Hematopoietic multipotent progenitor cell treated with erythropoietin and hydrocortisone succinate and interleukin-3 and kit ligand, for 15 days (in vitro differentiated cells): ENCODE measurements at regions not wholly inside any gene's neighbourhood (a gene's known extent, or its start where the extent isn't known, plus 50 kb on each side); places are given as distances from the start of the nearest gene placed in this dataset.
"Not testable (repeated sequence)": the region's sequence is repeated elsewhere in the genome, so short reads cannot be mapped to it uniquely, and the experiment has no call there.

ENCODE experiments used
- DNase-seq: peaks from one replicate; pipeline ENCODE4 v3.0.0-alpha.2; 2015; ENCODE audit warnings: low spot score

DNA sequence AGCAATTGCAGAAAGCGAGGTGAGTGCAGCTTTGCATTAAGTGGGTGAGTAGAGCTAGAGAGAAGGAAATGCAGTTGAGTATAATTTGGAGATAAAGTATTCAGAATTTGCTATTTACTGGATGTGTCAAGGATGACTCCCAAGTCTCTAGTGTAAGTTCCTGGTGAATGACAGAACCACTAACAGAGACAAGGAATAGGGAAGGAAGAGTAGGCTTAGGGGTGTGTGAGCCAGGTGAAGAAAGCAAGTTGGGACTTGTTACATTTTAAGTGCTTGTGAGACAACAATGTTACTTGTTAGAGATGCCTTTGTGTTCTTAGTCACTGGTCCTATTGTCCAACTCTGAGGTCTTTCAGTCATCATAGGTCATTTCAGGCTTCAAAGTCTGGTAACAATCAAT, 70.8 kb downstream of the TBC1D26 start:
- DNase-seq: not testable (repeated sequence)

DNA sequence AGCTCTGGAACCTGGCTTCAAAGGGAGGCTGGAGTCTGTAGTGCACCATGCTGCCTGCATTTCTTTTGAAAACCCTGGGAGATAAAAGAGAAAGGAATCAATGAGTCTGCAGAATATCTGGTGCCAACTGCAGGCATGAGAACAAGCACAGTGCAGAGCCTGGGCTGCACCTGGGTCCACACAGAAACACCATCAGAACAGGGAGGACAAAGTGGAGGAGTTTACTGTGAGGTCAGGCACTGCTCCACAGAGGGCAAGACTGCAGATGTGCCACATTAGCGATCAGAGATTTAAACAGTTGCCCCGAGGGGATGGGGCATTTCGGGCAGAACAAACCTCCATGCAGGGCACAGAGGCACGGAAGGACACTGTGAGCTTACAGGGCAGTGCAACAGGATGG, 74.7 kb downstream of the TBC1D26 start:
- not testable (repeated sequence) for DNase-seq

DNA sequence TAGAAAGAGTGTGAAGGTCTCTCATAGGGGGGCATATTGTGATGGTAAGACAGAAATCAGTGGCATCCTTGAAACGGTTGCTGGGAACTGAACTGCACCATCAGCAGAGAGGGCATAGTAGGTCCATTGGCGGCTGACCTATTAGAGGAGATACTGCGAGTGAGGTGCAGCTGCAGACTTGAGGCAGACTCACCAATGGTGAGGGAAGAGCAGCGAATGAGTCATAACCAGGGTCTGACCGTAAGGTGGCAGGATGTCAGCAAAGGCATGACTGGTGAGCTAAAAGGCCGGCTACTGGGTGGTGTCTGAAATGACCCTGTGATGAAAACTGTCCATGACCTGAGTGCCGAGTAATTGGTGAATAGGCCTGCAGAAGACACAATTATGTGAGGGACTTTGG, 81.3 kb downstream of the TBC1D26 start:
- not testable (repeated sequence) for DNase-seq

DNA sequence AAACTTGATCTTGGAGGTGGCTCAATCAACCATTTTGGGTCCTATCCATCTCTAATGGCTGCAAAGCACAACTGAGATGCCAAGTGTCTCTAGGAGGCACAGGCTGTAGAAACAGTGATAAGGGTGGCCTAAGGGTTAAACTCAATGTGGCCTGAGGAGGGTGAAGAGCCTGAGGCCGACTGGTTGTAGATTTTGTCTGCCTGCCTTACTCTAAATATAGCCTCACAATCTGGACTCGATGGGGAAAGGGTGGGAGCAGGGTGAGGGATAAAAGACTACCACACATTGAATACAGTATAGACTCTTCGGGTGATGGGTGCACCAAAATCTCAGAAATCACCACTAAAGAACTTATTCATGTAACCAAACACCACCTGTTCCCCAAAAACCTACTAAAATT, 81.9 kb downstream of the TBC1D26 start:
- not testable (repeated sequence) for DNase-seq

DNA sequence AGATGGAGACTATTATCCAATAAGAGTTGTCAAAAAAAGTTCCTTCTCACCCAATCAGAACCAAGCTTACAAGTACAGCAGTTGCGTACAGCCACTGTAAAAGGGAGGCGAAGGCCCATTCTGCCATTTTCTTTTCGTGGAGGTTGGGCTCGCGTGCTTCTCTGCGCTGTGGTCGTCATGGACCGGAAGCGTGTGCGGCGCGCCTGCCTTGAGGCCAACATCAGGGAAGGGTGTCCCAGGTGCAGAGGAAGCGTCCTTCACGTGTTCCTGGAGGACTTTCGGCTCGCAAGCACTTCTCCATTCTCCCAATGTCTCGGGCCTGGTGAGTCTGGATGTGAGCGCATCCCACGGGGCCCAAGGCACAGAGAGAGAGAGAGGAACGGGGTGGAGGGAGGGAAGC, 85.8 kb downstream of the TBC1D26 start:
- DNase-seq: not testable (repeated sequence)

DNA sequence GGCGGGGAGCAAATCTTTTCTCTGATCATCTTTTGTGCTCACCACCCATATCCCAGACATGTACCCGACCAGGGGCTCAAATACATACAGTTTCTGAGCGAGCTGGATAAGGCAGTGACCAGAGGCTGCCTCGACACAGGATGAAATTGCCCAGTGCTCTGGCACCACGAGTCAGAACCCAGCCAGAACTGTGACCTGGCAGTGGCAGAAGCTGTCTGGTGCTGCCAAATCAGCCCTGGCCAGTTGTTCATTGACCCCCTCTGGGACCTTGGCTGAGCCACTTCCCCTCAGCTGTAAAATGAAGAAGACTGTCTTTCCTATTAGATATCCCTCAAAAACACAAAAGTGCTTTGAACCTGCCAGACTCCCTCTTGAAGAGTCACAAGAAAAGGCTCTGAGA, 90.2 kb downstream of the TBC1D26 start:
- not testable (repeated sequence) for DNase-seq

DNA sequence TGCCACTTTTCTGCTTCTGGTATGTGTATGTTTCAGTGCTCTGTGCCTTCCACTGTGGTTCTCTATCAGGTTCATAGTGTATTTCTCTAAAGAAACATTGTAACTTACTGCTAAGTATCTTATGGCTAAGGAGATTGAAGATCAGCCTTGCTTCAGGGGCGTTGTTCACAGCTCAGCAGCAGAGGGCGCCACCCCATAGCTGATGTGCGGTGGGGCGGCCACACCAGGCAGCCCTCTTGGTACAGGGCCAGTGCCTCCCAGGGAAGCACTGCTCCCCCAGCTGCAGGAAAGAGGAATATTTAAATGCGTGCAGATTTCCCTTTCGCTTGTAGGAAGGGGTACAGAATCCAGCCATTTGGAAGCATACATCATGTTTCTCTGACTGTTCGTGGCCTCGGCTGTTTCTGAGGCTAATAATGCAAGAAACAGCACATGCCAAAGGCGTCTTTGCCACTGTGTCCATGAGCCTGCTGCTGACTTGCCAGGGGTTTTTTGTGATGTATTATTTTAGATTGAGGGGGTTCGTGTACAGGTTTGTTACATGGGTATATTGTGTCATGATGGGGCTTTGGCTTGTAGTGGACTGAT, 96.7 kb downstream of the TBC1D26 start:
- peak; percentile 57 for DNase-seq

DNA sequence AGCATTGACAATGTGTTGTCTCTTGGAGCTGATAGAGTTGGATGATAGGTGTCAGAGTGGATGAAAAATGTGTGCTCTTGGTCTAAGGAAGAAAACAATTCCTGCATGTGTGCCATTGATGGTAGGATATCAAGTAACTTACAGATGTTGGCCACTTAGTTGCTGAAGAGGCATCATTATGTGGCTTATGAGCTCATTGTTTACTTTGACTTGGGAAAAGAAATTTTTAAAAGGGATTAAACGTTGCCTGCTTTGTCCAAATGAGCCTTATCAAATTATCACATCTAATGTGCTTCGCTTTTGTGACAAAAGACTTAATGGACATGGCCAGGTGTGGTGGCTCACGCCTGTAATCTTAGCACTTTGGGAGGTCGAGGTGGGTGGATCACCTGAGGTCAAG, 98.1 kb downstream of the TBC1D26 start:
- not testable (repeated sequence) for DNase-seq

DNA sequence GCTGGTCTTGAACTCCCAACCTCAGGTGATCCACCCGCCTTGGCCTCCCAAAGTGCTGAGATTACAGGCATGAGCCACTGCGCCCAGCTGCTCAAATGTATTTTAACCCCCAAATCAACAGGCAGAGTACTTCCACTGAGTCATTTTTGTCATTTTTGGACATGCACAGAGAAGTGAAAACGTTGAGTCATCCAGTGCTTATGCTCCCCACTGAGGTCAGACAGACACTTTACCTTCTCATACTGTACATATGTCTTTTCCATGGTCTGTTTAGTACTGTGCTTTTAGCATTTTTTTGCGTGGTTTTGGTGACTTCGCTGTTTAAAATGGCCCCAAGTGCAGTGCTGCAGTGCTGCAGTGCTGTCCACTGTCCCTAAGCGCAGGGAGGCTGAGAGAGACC, 99.1 kb downstream of the TBC1D26 start:
- not testable (repeated sequence) for DNase-seq

DNA sequence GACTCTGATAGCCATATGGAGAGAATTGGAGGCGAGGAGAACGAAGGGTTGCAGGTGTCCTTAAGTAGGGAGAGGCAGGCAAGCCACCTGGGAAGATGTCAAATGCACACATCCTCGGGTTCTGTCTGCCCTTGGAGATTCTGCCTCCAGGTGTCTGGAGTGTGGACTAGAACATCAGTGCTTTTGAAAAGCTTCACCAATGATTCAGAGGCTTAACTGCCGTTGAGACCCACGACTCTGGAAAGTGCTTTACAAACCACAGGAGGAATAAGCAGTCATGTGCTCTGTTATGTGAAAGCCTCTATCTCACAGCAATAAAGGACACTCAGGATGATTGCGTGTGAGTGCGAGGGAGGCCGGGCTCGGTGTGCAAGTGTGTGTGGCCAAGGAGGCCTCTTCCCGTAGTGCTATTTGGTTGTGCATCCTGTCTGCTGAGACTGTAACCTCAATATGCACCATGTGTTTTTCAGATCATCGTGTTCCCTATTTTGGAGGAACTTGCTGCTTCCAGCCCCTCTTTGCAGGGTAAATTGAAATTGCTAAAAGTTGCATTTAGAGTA, 100.9 kb downstream of the TBC1D26 start:
- not testable (repeated sequence) for DNase-seq

DNA sequence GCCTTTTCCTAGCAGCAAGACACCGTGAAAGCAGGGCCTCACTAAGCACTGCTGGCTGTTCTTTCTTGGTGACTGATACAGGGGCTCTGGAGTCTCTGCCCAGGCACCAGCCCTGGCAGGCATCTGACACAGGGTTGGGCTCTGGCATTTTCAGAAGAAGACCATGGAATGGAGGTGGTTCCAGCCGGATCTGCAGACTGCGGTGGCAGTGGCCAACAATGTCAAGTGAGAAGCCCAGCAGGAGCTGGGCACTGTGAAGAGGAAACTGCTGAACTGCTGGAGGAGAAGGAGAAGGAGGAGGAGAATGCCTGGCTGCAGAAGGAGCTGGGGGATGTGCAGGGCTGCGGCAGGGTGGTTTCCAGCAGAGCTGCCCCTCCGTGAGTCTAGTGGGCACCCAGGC, 101.8 kb downstream of the TBC1D26 start:
- not testable (repeated sequence) for DNase-seq

DNA sequence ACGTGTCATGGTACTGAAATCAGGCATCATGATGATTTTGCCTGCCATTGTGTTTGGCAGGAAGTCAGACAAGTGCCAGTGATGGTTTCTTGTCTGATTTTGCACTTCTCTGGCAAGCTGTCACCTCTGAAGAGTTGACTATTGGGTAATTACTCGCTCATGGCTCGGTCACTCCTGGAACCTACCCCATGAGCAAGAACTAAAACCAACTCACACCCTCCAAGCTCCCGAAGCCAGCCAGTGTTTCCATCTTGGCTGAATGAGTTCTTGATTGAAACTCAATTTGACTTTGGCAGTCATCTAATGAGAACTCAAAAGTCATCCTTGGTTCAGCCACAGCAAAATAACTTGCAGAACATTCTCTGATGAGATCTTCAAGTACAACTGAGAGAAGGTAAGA, 103.4 kb downstream of the TBC1D26 start:
- DNase-seq: not testable (repeated sequence)

DNA sequence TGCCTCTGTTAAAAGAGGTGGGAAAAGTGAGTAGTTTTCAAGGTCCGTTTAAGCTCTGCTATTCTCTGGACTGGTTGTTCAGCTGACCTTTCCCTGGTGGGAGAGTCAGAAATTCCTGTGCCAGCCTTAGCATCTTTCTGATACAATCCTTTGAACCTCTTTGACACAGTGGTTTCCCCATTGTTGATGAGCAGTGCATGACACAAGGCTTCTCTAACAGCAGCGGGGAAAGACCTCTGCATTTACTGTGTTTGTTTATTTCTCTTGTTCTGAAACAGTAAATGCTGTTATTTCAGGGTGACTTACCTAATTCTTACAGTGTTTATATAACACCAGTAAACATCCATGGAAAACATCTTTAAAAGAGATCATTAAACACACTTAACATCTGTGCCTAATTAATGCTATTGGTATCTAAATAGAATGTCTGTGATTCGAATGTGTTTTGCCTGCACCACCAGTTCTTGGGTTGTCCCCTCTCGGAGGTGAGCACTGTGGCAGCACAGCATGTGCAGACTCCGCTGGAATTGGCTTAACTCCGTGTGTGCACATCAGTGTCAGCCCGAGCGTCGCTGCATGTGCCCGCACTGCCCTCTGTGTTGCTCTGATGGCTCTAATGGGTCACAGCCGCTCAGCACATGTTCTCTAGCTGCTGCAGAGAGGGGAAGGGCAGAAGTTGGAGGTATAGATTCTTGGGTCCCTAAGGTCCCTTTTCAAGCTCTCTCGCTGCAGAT, 104.3 kb downstream of the TBC1D26 start:
- not testable (repeated sequence) for DNase-seq

DNA sequence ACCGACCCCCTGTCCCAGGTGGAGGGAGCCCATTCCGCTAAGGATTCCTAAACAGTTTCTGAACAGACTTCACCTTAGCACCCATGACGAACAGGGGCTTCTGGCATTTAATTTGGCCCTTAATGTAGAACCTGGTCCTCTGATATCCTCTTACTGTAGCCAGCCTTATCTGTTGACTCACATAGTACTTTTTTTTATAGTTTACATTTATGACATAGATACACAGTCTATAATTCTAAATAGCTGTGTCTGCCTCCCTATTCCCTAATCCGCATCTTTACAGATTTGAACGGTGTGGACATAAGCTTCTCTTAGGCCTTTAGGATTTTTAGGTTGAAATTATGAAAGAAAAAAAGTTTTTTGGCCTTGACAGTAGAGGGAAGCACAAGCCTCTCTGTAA, 104.9 kb downstream of the TBC1D26 start:
- DNase-seq: not testable (repeated sequence)

DNA sequence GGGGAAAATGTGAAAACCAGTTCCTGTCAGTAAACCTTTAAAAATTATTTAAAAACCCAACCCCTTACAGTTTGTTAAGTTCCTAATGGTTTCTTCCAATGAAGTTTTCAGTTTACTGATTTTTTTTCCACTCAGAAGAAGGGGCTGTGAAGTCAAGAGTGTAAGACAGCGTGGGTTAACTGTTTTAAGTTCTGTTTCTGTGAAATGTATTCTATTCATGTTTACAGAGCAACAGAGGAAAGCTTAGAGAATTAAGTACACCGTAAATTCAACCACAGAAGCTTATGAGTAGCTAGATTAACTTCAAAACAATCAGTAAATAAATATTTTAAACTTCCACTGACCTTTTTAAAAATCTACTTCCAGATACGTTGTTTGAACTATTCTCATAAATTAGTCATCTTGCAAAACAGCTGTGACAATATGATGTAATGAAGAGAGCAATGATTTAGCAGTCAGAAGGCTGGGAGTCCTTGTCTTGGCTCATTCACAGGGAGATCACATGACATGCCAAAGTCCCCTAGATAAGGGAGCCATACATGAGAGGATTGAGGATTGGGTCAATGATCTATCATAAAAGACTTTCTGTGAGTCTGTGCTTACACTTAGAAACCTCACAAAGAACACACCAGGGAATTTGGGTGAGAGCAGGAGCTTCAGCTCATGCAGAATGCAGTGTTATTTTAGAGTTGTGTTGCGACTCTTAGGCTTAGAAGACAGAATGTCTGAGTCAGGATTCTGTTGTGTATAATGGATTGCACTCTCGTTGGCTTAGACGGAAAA, 97.3 kb upstream of the ADORA2B start:
- not testable (repeated sequence) for DNase-seq

DNA sequence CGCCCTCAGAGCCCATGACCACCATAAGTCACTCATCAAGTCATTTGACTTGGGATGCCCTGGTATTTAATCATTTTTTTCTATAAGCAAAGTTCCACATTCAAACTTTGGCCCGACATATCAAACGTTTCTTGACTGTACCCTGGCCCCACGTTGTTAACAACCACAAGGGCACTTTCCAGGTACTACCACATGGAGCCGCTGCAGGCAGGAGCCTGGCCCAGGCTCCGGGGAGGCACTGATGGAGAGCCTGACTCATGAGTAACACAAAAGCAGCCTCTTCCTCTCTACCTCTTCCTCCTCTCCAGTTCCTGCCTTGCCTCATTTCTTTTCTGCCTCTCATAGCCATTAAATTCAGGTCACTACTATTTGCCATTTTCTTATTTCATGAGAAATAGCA, 95.9 kb upstream of the ADORA2B start:
- DNase-seq: not testable (repeated sequence)

DNA sequence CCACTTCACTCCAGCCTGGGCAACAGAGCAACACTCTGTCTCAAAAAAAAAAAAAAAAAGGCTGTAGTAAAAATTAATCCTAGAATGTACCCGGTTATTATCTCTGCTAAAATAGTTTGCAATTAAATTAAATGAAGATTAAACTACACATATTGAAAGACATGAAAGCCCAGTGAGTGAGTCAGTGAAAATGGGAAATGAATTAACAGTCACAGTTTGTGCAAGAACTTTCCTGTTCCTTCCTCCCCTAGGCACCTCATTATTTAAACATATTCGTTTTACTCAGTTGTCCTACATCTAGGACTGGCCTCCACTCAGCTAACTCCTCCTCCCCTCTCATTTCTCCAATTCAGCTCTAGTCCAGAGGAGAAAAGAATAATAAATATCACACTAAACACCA, 94.9 kb upstream of the ADORA2B start:
- DNase-seq: not testable (repeated sequence)

DNA sequence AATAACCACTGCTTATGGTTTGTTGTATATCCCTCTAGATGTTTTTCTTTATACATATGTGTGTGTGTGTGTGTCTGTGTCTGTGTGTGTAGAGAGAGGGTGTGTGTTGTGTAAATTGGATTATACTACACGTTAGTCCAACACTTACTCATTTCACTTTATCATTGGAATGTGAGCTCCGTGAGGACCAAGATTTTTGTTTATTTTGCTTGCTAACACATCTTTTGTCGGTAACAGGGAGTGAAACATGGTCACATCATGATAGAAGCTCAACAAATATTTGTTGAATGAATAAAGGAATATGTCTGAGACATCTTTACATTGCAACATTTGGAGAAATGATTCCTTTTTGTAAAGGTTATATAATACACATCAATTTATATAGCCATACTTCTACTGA, 94.2 kb upstream of the ADORA2B start:
- DNase-seq: not testable (repeated sequence)

DNA sequence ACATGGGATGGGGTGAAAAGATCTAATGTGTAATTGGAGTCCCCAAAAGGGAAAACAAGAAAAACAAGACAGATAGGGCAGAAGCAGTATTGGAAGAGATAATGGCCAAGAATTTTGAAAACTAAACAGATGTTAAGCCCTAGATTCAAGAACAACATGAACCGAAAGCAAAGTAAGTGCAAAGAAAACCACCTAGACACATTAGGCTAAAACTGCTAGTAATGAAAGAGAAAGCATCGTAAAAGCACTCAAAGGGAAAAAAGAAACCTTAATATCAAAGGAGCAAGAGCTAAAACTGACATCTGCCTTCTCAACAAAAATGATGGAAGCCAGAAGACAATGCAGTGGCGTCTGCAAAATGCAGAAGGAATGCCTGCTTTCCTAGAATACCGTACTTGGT, 92.1 kb upstream of the ADORA2B start:
- DNase-seq: not testable (repeated sequence)

DNA sequence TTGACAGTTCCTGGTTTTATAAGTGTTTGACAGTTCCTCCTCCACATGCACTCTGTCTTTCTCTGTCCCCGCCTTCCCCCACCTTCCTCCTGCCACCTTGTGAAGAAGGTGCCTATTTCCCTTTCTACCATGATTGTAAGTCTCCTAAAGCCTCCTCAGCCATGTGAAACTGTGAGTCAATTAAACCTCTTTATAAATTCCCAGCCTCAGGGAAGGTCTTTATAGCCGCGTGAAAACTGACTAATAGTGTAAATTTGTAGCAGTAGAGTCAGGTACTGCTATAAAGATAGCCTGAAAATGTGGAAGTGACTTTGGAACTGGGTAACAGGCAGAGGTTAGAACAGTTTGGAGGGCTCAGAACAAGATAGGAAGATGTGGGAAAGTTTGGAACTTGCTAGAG, 88.7 kb upstream of the ADORA2B start:
- not testable (repeated sequence) for DNase-seq

DNA sequence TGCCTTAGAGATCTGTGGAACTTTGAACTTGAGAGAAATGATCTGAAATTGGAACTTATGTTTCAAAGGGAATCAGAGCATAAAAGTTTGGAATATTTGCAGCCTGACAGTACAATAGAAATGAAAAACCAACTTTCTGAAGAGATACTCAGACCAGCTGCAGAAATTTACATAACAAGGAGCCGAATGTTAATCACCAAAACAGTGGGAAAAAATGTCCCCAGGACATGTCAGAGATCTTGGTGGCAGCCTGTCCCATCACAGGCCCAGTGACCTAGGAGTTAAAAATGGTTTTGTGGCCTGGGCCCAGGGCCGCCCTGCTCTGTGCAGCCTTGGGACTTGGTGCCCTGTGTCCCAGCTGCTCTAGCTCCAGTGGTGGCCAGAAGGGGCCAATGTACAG, 88.2 kb upstream of the ADORA2B start:
- not testable (repeated sequence) for DNase-seq

DNA sequence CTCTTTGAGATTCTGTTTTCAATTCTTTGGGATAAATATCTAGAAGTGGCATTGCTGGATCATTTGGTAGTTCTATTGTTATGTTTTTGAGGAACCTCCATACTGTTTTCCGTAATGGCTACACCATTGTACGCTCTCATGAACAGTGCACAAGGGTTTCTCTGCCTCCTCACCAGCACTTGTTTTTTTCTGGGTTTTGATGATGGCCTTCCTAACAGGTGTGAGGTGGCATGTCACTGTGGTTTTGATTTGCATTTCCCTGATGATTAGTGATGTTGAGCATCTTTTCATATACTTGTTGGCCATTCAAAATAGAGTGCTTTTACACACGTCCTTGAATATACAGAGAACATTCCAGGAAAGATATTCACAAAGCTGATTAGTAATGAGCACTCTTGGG, 86.8 kb upstream of the ADORA2B start:
- not testable (repeated sequence) for DNase-seq

DNA sequence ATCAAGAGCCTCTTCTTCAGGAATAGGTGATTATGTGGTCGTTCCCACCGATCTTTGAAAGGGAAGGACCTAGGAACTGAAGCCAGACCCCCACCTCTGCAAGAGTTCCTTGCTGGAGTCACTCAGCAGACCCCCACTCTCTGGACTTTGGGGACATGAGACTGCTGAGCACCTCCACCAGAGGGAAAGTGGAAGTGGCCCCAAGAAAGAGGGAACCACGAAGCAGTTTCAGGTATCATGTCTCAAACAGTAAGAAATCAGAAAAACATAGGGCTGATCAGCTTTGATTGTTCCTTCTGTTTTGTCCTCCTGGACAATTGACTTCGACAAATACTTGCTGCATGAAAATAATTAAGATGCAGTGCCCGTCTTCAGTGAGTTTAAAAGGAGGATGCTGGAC, 84.2 kb upstream of the ADORA2B start:
- not testable (repeated sequence) for DNase-seq
